ENCODE measurements at regions not wholly inside any gene's neighbourhood (a gene's known extent, or its start where the extent isn't known, plus 50 kb on each side); places are given as distances from the start of the nearest gene placed in this dataset.

GRCh38 chr4:13902146-13902545 is 274.6 kb upstream of the BOD1L1 start (continued):
- TF ChIP-seq, protein P1, sequence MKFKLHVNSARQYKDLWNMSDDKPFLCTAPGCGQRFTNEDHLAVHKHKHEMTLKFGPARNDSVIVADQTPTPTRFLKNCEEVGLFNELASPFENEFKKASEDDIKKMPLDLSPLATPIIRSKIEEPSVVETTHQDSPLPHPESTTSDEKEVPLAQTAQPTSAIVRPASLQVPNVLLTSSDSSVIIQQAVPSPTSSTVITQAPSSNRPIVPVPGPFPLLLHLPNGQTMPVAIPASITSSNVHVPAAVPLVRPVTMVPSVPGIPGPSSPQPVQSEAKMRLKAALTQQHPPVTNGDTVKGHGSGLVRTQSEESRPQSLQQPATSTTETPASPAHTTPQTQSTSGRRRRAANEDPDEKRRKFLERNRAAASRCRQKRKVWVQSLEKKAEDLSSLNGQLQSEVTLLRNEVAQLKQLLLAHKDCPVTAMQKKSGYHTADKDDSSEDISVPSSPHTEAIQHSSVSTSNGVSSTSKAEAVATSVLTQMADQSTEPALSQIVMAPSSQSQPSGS (IDR thresholded peaks at IDR 0.05; ENCODE audit: low read length) = no peak
- TF ChIP-seq ZNF274 (IDR thresholded peaks at IDR 0.05; ENCODE audit: borderline replicate concordance, extremely low read depth, low read length) = no peak
- TF ChIP-seq YY1 (IDR thresholded peaks at IDR 0.05; ENCODE audit: low read depth, low read length) = no peak
- TF ChIP-seq TCF12 (IDR thresholded peaks at IDR 0.05; ENCODE audit: low read depth, low read length) = no peak

All from H1 (cell line).